ENCODE measurements at regions not wholly inside any gene's neighbourhood (a gene's known extent, or its start where the extent isn't known, plus 50 kb on each side); places are given as distances from the start of the nearest gene placed in this dataset.

DNA sequence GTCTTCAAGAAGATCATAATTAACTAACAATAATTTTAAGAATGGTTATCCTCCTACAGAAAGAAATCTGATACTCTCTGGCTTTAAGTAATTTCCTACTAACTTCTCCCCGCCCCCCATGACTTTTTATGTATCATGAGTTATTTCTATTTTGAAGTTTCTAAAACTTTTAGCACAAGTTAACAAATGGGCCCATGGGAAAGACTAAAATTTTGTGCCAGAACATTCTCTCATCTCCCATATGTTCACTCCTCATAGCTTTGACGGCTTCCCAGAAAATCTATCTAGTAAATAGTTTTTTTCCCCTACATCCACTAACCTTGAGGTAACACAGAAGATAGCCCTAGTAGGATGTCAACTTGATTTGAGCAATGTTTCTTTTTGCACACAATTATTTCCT lies 148.3 kb downstream of the POSTN start:
- no peak overlapping the region for H3K27ac ChIP-seq
- TF ChIP-seq, protein P1, sequence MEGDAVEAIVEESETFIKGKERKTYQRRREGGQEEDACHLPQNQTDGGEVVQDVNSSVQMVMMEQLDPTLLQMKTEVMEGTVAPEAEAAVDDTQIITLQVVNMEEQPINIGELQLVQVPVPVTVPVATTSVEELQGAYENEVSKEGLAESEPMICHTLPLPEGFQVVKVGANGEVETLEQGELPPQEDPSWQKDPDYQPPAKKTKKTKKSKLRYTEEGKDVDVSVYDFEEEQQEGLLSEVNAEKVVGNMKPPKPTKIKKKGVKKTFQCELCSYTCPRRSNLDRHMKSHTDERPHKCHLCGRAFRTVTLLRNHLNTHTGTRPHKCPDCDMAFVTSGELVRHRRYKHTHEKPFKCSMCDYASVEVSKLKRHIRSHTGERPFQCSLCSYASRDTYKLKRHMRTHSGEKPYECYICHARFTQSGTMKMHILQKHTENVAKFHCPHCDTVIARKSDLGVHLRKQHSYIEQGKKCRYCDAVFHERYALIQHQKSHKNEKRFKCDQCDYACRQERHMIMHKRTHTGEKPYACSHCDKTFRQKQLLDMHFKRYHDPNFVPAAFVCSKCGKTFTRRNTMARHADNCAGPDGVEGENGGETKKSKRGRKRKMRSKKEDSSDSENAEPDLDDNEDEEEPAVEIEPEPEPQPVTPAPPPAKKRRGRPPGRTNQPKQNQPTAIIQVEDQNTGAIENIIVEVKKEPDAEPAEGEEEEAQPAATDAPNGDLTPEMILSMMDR (IDR thresholded peaks at IDR 0.05): no peak
- TF ChIP-seq ZFX (IDR thresholded peaks at IDR 0.05; ENCODE audit: borderline replicate concordance): no peak

DNA sequence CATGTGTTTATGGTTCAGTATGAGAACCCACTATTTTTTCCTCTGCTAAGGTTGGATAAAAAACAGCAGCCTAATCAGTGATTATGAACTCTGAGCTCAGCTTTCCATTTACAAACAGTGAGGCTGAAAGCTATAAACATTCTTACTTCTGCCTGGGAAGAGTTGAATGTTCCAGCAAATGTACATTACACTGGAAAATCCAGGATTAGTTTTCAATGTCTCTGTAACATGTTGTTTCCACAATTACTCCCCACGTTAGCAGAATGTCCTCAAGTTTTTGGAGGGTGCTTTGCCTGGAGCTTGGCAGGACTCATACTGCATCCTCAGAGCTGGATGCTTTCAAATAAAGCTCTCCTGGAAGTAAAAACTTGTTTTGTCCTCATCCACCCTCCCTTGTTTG lies 150.4 kb downstream of the POSTN start:
- TF ChIP-seq ZFX (IDR thresholded peaks at IDR 0.05; ENCODE audit: borderline replicate concordance): no peak
- TF ChIP-seq, protein P1 (IDR thresholded peaks at IDR 0.05): no peak
- no peak overlapping the region for H3K27ac ChIP-seq

DNA sequence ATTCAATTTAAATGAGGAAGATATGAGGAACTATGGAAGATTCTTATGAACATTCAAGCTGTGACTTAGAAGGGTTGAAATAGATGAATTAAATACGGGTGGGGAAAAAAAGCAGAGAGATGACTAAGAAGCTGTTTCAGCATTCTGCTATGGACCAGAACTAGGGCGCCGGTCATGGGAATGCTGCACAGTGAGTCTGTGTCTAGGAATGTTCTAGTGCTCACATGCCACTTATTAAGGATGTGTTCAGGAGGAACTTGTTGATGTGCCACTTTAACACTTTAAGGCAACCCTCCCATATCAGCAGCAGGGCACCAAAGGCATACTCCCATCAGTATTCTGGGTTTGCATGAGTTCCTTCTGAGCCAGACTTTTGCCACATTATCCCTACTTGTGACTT lies 152.1 kb downstream of the POSTN start:
- TF ChIP-seq, protein P1 (IDR thresholded peaks at IDR 0.05): no peak
- no peak for TF ChIP-seq ZFX (IDR thresholded peaks at IDR 0.05; ENCODE audit: borderline replicate concordance)
- H3K27ac ChIP-seq: no peak overlapping the region

DNA sequence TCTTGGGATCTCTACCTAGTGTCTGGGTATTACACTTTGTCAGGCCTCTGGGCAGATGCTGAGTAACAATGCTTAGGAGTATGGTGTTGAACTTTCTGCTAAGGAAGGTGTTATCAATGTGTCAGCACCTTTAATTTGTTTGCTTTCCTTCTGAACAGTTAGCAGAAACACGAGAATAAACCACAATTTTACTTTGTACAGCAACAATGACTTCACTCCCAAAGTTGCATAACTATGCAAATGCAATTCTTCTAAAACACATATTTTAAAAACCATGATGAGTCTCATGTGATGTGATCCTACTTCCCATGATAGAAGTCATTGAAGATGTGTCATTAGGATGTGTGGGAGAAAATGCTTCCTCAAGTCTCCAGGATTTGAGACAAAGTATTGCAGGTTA lies 155.0 kb downstream of the POSTN start:
- TF ChIP-seq, protein P1 (IDR thresholded peaks at IDR 0.05): no peak
- H3K27ac ChIP-seq: no peak overlapping the region

- H3K27ac ChIP-seq: no peak overlapping the region
These were observed 155.6 kb downstream of the POSTN start for GRCh38 chr13:37442996-37443395.

GRCh38 chr13:37435881-37436280 lies 162.7 kb downstream of the POSTN start:
- no peak for TF ChIP-seq ZFX (IDR thresholded peaks at IDR 0.05; ENCODE audit: borderline replicate concordance)
- TF ChIP-seq, protein P1 (IDR thresholded peaks at IDR 0.05): no peak
- H3K27ac ChIP-seq: no peak overlapping the region

More at GRCh38 chr13:37442996-37443395, 155.6 kb downstream of the POSTN start:
- TF ChIP-seq ZFX (IDR thresholded peaks at IDR 0.05; ENCODE audit: borderline replicate concordance): no peak
- TF ChIP-seq, protein P1 (IDR thresholded peaks at IDR 0.05): no peak

DNA sequence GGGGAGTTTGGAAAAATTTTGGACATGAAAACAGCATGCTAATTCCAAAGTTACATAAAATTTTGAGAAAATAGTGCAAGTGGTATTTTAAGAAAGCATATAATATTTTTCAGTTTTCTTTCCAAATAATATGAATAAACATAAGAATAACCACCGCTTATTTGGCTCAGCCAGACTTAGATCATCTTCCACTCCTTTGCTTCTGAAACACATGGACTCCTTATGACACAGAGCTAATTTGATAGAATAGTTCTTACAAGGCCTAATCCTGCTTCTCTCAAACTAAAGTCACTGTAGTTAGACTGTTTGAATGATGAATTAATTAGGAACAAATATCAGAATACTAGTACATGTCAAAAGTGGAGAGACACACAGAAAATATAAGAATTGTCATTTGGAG lies 165.5 kb downstream of the POSTN start:
- no peak for TF ChIP-seq ZFX (IDR thresholded peaks at IDR 0.05; ENCODE audit: borderline replicate concordance)
- TF ChIP-seq, protein P1 (IDR thresholded peaks at IDR 0.05): no peak
- no peak overlapping the region for H3K27ac ChIP-seq
